H9 (cell line): ENCODE measurements at regions not wholly inside any gene's neighbourhood (a gene's known extent, or its start where the extent isn't known, plus 50 kb on each side); places are given as distances from the start of the nearest gene placed in this dataset.

ENCODE experiments used
- DNase-seq: peaks from one replicate; pipeline ENCODE4 v3.0.0-alpha.2; 2017
- H2AFZ ChIP-seq: one replicate; pipeline ENCODE4 v1.6.1; 2013; ENCODE audit warnings: mild to moderate bottlenecking, low read length, control low read depth, moderate library complexity
- H2AK5ac ChIP-seq: 2 replicates; pipeline ENCODE4 v1.6.1; 2013; ENCODE audit warnings: low read length, control low read depth, mixed read lengths; ENCODE audit not compliant: insufficient read length
- H2BK120ac ChIP-seq: one replicate; pipeline ENCODE4 v1.6.1; 2013; ENCODE audit warnings: low read depth, mild to moderate bottlenecking, low read length, control low read depth, inconsistent platforms; ENCODE audit not compliant: poor library complexity, severe bottlenecking
- H2BK12ac ChIP-seq: 2 replicates; pipeline ENCODE4 v1.6.1; 2013; ENCODE audit warnings: low read length, control low read depth, mixed read lengths, low read depth; ENCODE audit not compliant: insufficient read length
- H2BK15ac ChIP-seq: 2 replicates; pipeline ENCODE4 v1.6.1; 2013; ENCODE audit warnings: low read depth, low read length, control low read depth
- H2BK20ac ChIP-seq: one replicate; pipeline ENCODE4 v1.6.1; 2013; ENCODE audit warnings: low read depth, mild to moderate bottlenecking, low read length, control low read depth, inconsistent platforms; ENCODE audit not compliant: poor library complexity, severe bottlenecking
- H2BK5ac ChIP-seq: 2 replicates; pipeline ENCODE4 v1.6.1; 2013; ENCODE audit warnings: low read length, control low read depth, mixed read lengths; ENCODE audit not compliant: insufficient read length
- H3K14ac ChIP-seq: 2 replicates; pipeline ENCODE4 v1.6.1; 2013; ENCODE audit warnings: low read length, control low read depth; ENCODE audit not compliant: insufficient read depth
- H3K18ac ChIP-seq: 2 replicates; pipeline ENCODE4 v1.6.1; 2013; ENCODE audit warnings: low read depth, mild to moderate bottlenecking, mixed read lengths, low read length, control low read depth; ENCODE audit not compliant: insufficient read length
- H3K23ac ChIP-seq: 2 replicates; pipeline ENCODE4 v1.6.1; 2013; ENCODE audit warnings: low read length, control low read depth, mixed read lengths, low read depth; ENCODE audit not compliant: insufficient read length
- H3K23me2 ChIP-seq: 2 replicates; pipeline ENCODE4 v1.6.1; 2013; ENCODE audit warnings: low read depth, mild to moderate bottlenecking, mixed read lengths, low read length, control low read depth; ENCODE audit not compliant: insufficient read length, poor library complexity, severe bottlenecking
- H3K27ac ChIP-seq: 2 replicates; pipeline ENCODE4 v1.5.1; 2013; ENCODE audit warnings: low read length, control low read depth, mixed read lengths, low read depth; ENCODE audit not compliant: insufficient read length
- H3K27me3 ChIP-seq: 2 replicates; pipeline ENCODE4 v1.6.1; 2013; ENCODE audit warnings: low read length, control low read depth, inconsistent platforms; ENCODE audit not compliant: insufficient read depth
- H3K4ac ChIP-seq: 2 replicates; pipeline ENCODE4 v1.6.1; 2013; ENCODE audit warnings: low read depth, mild to moderate bottlenecking, control low read depth, inconsistent platforms, low read length, moderate library complexity
- H3K4me1 ChIP-seq: 2 replicates; pipeline ENCODE4 v1.6.1; 2013; ENCODE audit warnings: low read length, control low read depth, inconsistent platforms; ENCODE audit not compliant: insufficient read depth
- H3K4me2 ChIP-seq: 2 replicates; pipeline ENCODE4 v1.6.1; 2013; ENCODE audit warnings: low read length, control low read depth, mixed read lengths; ENCODE audit not compliant: insufficient read length, insufficient read depth
- H3K56ac ChIP-seq: 2 replicates; pipeline ENCODE4 v1.6.1; 2013; ENCODE audit warnings: low read depth, mild to moderate bottlenecking, mixed read lengths, low read length, control low read depth; ENCODE audit not compliant: insufficient read length
- H3K79me1 ChIP-seq: 2 replicates; pipeline ENCODE4 v1.6.1; 2013; ENCODE audit warnings: low read depth, mild to moderate bottlenecking, moderate library complexity, low read length, control low read depth, inconsistent platforms; ENCODE audit not compliant: insufficient read depth, poor library complexity, severe bottlenecking
- H3K79me2 ChIP-seq: 2 replicates; pipeline ENCODE4 v1.6.1; 2013; ENCODE audit warnings: low read length, control low read depth, inconsistent platforms; ENCODE audit not compliant: insufficient read depth
- H3K9ac ChIP-seq: 2 replicates; pipeline ENCODE4 v1.6.1; 2013; ENCODE audit warnings: low read length, control low read depth, mixed read lengths; ENCODE audit not compliant: insufficient read length; ENCODE audit errors: extremely low read depth
- H3K9me3 ChIP-seq: one replicate; pipeline ENCODE4 v1.6.1; 2013; ENCODE audit warnings: low read depth, low read length, inconsistent platforms; ENCODE audit not compliant: control insufficient read depth
- H3T11ph ChIP-seq: one replicate; pipeline ENCODE4 v1.6.1; 2013; ENCODE audit warnings: mild to moderate bottlenecking, low read length, control low read depth, inconsistent platforms
- H4K20me1 ChIP-seq: one replicate; pipeline ENCODE4 v1.6.1; 2013; ENCODE audit not compliant: control insufficient read depth, insufficient read length, insufficient read depth
- H4K5ac ChIP-seq: 2 replicates; pipeline ENCODE4 v1.6.1; 2013; ENCODE audit warnings: low read depth, mild to moderate bottlenecking, mixed read lengths, low read length, control low read depth; ENCODE audit not compliant: insufficient read length
- H4K8ac ChIP-seq: replicated peaks from 2 replicates; pipeline ENCODE4 v1.6.1; 2013; ENCODE audit warnings: low read length, control low read depth, mixed read lengths, low read depth; ENCODE audit not compliant: insufficient read length
- H4K91ac ChIP-seq: 2 replicates; pipeline ENCODE4 v1.6.1; 2013; ENCODE audit warnings: low read depth, mild to moderate bottlenecking, moderate library complexity, mixed read lengths, low read length, control low read depth; ENCODE audit not compliant: insufficient read length
- H3K27ac Mint-ChIP-seq, 3 experiments: 2 replicates in 2 of 3; 3 replicates in 1 of 3; pipeline ENCODE4 v1.8.0; 2020 to 2021; ENCODE audit warnings: mixed read lengths in 3 of 3, mild to moderate bottlenecking in 1 of 3, moderate library complexity in 1 of 3
- H3K27me3 Mint-ChIP-seq: 2 replicates; pipeline ENCODE4 v1.8.0; 2021; ENCODE audit warnings: low read depth, mild to moderate bottlenecking, moderate library complexity, mixed read lengths
- H3K36me3 Mint-ChIP-seq, 3 experiments: 2 replicates in 2 of 3; 3 replicates in 1 of 3; pipeline ENCODE4 v1.8.0; 2020 to 2021; ENCODE audit warnings: low read depth in 3 of 3, mixed read lengths in 3 of 3; ENCODE audit not compliant: insufficient read depth in 1 of 3
- H3K4me1 Mint-ChIP-seq, 2 experiments: 2 replicates each; pipeline ENCODE4 v1.8.0; 2020; ENCODE audit warnings: mixed read lengths in 2 of 2
- H3K4me3 Mint-ChIP-seq, 2 experiments: 2 replicates in 1 of 2; 3 replicates in 1 of 2; pipeline ENCODE4 v1.8.0; 2020 to 2021; ENCODE audit warnings: mild to moderate bottlenecking in 2 of 2, mixed read lengths in 2 of 2, moderate library complexity in 1 of 2
- H3K9me3 Mint-ChIP-seq, 2 experiments: 2 replicates in 1 of 2; 3 replicates in 1 of 2; pipeline ENCODE4 v1.8.0; 2020; ENCODE audit warnings: mild to moderate bottlenecking in 2 of 2, mixed read lengths in 2 of 2, moderate library complexity in 1 of 2
- CTCF ChIP-seq: fragments of 200-600 bp; sonication (generic); conservative IDR thresholded peaks from 3 replicates; pipeline ENCODE4 v1.8.0; 2021; ENCODE audit warnings: antibody characterized with exemption, mild to moderate bottlenecking
- WGBS: extraction: QIAGEN DNeasy Blood & Tissue Kit; methylation state at CpG from one replicate; pipeline ENCODE4 v1.1.7; 2013; ENCODE audit warnings: missing lambda C conversion rate, low lambda C conversion rate, mixed read lengths; ENCODE audit not compliant: insufficient read length; ENCODE audit errors: extremely low coverage; 5-methylcytosine and 5-hydroxymethylcytosine counted together

DNA sequence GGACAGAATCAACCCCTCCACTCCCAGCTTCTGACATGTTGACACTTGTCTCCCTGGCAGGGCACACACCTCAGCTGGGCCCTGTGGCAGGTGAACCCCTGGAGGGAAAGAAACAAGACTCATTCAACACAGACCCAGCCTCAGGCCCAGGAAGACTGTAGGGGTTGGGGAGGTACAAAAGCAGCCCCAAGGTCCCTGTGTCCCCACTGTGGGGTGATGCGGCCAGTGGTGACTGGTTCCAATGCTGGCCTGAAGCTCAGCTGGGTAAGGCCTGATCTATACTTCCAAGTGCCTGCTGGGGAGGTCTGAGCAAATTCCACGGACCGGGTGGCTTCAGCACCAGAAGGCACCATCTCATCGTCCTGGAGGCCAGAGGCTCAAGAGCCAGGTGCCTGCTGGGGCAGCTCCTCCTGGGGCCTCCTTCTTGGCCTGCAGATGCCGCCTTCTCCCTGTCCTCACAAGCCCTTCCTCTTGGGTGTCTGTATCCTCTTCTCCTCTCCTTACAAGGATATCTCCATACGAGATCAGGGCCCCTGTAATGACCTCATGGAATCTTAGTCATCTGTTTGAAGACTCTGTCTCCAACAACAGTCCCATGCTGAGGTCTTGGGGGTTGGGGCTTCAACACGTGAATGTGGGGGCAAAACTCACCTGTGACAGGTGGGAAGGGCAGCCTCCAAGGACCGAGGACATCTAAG is 1492.1 kb downstream of the BRD1 start:
- Histone ChIP-seq H2BK120ac (no peak overlapping the region), H4K91ac (no peak overlapping the region), H4K5ac (no peak overlapping the region), H3K56ac (no peak overlapping the region), H3K23ac (no peak overlapping the region), H2AFZ (no peak overlapping the region), H3T11ph (no peak overlapping the region), H2BK5ac (no peak overlapping the region), H2BK20ac (no peak overlapping the region), H4K8ac (no peak overlapping the region), H3K4me1 (peaks cover 6% of the 10 kb centered on the region; the same call in 1 of the 2 replicates), H3K27me3 (no peaks in the 10 kb centered on the region), H2BK15ac (no peak overlapping the region), H3K23me2 (no peaks in the 10 kb centered on the region), H3K9ac (no peak overlapping the region), H3K14ac (no peak overlapping the region), H3K18ac (no peak overlapping the region), H3K4me2 (no peak overlapping the region), H3K79me1 (no peaks in the 10 kb centered on the region), H2AK5ac (no peak overlapping the region), H3K27ac (no peak overlapping the region), H4K20me1 (no peaks in the 10 kb centered on the region), H3K4ac (no peak overlapping the region), H3K9me3 (no peaks in the 10 kb centered on the region), H3K79me2 (no peaks in the 10 kb centered on the region), H2BK12ac (no peak overlapping the region)
- TF ChIP-seq CTCF = no peak
- Mint-ChIP-seq H3K27me3 (peaks cover 9% of the 10 kb centered on the region), H3K27ac (no peak overlapping the region), H3K4me1 (peaks cover 14 to 22% of the 10 kb centered on the region in 2 experiments; a peak in 3 of 4 replicates), H3K9me3 (peaks cover 0 to under 1% of the 10 kb centered on the region in 2 experiments; a peak in 1 of 5 replicates), H3K4me3 (no peak overlapping the region), H3K36me3 (no peaks in the 10 kb centered on the region; a peak in 1 of 7 replicates)
- no CpG with 5 or more reads among the region's 8 CpGs for WGBS
- no peak for DNase-seq
